ENCODE measurements at regions not wholly inside any gene's neighbourhood (a gene's known extent, or its start where the extent isn't known, plus 50 kb on each side); places are given as distances from the start of the nearest gene placed in this dataset.

DNA sequence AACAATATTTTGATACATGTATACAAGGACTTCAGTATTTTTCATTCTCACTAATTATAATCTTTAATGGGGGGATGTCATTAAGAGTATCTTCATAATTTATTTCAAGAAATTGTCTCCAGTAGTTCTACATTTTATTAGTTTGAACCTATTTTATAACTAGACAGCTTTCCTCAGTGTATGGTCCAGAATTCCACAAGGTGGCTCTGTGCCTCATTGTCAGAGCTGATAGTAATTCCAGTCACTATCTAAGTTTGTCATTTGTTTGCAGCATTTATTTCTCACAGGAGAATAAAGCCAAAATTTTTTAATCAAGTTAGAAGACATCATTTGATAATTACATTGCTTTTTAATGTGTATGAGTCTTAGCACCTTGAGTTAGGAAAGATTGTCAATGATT lies 1633.0 kb upstream of the PCDH20 start:
- no peak overlapping the region for H2BK12ac ChIP-seq (ENCODE audit: insufficient read length, low read depth, low read length)
- no peaks in the 10 kb centered on the region for H3K79me1 ChIP-seq (ENCODE audit: insufficient read depth, low read depth, low read length, poor library complexity, severe bottlenecking)
- no peaks in the 10 kb centered on the region for H3K9me3 ChIP-seq (ENCODE audit: control insufficient read depth, low read depth, low read length)
- no peak overlapping the region for H3K56ac ChIP-seq (ENCODE audit: insufficient read length, low read depth, low read length)
- H3K27me3 ChIP-seq (ENCODE audit: insufficient read depth, low read length), result no peaks in the 10 kb centered on the region
- no peak overlapping the region for H2AFZ ChIP-seq (ENCODE audit: low read length)
- H3K36me3 Mint-ChIP-seq (ENCODE audit: insufficient read depth in 1 of 3, low read depth in 3 of 3), result no peaks in the 10 kb centered on the region; a peak in 2 of 7 replicates
- H4K8ac ChIP-seq (replicated peaks; ENCODE audit: insufficient read length, low read depth, low read length), result no peak overlapping the region
- no peaks in the 10 kb centered on the region for H3K27me3 Mint-ChIP-seq (ENCODE audit: low read depth)
- H3K4me1 Mint-ChIP-seq, result peaks cover 6 to 7% of the 10 kb centered on the region in 2 experiments
- H2AK5ac ChIP-seq (ENCODE audit: insufficient read length, low read length), result no peak overlapping the region
- peaks cover 11 to 15% of the 10 kb centered on the region in 2 experiments for H3K9me3 Mint-ChIP-seq
- no peak overlapping the region for H3K9ac ChIP-seq (ENCODE audit: extremely low read depth, insufficient read length, low read length)
- no peak overlapping the region for H3K27ac Mint-ChIP-seq
- H3K4me2 ChIP-seq (ENCODE audit: insufficient read depth, insufficient read length, low read length), result no peak overlapping the region
- H3K79me2 ChIP-seq (ENCODE audit: insufficient read depth, low read length), result no peaks in the 10 kb centered on the region
- TF ChIP-seq, protein P1, sequence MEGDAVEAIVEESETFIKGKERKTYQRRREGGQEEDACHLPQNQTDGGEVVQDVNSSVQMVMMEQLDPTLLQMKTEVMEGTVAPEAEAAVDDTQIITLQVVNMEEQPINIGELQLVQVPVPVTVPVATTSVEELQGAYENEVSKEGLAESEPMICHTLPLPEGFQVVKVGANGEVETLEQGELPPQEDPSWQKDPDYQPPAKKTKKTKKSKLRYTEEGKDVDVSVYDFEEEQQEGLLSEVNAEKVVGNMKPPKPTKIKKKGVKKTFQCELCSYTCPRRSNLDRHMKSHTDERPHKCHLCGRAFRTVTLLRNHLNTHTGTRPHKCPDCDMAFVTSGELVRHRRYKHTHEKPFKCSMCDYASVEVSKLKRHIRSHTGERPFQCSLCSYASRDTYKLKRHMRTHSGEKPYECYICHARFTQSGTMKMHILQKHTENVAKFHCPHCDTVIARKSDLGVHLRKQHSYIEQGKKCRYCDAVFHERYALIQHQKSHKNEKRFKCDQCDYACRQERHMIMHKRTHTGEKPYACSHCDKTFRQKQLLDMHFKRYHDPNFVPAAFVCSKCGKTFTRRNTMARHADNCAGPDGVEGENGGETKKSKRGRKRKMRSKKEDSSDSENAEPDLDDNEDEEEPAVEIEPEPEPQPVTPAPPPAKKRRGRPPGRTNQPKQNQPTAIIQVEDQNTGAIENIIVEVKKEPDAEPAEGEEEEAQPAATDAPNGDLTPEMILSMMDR (conservative IDR thresholded peaks at IDR 0.05), result peak; percentile 30; the same call in 1 of the 3 replicates
- no peak overlapping the region for H3K18ac ChIP-seq (ENCODE audit: insufficient read length, low read depth, low read length)
- no peak overlapping the region for H3K4ac ChIP-seq (ENCODE audit: low read depth, low read length)
- no peak overlapping the region for H3K27ac ChIP-seq (ENCODE audit: insufficient read length, low read depth, low read length)
- no peaks in the 10 kb centered on the region for H4K20me1 ChIP-seq (ENCODE audit: control insufficient read depth, insufficient read depth, insufficient read length)
- no peaks in the 10 kb centered on the region; the same call in 1 of the 2 replicates for H3K4me1 ChIP-seq (ENCODE audit: insufficient read depth, low read length)
- H2BK120ac ChIP-seq (ENCODE audit: low read depth, low read length, poor library complexity, severe bottlenecking), result no peak overlapping the region
- no peak overlapping the region for H3K23ac ChIP-seq (ENCODE audit: insufficient read length, low read depth, low read length)
- no peak overlapping the region for H3K14ac ChIP-seq (ENCODE audit: insufficient read depth, low read length)
- H3T11ph ChIP-seq (ENCODE audit: low read length), result no peak overlapping the region
- H2BK5ac ChIP-seq (ENCODE audit: insufficient read length, low read length), result no peak overlapping the region
- H3K4me3 Mint-ChIP-seq, result no peak overlapping the region
- H4K5ac ChIP-seq (ENCODE audit: insufficient read length, low read depth, low read length), result no peak overlapping the region
- H2BK15ac ChIP-seq (ENCODE audit: low read depth, low read length), result no peak overlapping the region
- no peak overlapping the region for H4K91ac ChIP-seq (ENCODE audit: insufficient read length, low read depth, low read length)
- no peak overlapping the region for H2BK20ac ChIP-seq (ENCODE audit: low read depth, low read length, poor library complexity, severe bottlenecking)
- no peaks in the 10 kb centered on the region for H3K23me2 ChIP-seq (ENCODE audit: insufficient read length, low read depth, low read length, poor library complexity, severe bottlenecking)
- no peak for DNase-seq
